ENCODE measurements at regions not wholly inside any gene's neighbourhood (a gene's known extent, or its start where the extent isn't known, plus 50 kb on each side); places are given as distances from the start of the nearest gene placed in this dataset.

DNA sequence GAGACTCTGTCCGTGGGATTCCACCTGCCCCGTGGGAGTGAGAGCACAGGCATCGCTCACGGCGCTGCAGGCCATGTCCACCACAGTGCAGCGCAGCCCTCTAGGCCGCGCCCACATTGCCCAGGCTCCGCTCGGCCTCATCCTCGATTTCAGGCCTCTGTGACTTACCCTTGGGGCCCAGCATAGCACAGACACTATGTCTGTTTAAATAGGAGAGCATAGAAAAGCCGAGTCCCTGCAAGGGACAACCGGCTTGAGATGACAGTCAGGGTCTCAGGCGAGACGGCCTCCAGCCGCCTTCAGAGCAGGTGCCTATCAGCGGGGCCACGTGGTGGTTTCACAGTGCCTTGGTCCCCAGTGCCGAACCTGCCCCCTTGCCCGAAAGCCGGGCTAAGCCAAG, 56.9 kb upstream of the POFUT2 start:
- DNase-seq (ENCODE audit: low read depth) = no peak
- H3K4me3 ChIP-seq (ENCODE audit: low read length) = no peak overlapping the region
- TF ChIP-seq, protein P1, sequence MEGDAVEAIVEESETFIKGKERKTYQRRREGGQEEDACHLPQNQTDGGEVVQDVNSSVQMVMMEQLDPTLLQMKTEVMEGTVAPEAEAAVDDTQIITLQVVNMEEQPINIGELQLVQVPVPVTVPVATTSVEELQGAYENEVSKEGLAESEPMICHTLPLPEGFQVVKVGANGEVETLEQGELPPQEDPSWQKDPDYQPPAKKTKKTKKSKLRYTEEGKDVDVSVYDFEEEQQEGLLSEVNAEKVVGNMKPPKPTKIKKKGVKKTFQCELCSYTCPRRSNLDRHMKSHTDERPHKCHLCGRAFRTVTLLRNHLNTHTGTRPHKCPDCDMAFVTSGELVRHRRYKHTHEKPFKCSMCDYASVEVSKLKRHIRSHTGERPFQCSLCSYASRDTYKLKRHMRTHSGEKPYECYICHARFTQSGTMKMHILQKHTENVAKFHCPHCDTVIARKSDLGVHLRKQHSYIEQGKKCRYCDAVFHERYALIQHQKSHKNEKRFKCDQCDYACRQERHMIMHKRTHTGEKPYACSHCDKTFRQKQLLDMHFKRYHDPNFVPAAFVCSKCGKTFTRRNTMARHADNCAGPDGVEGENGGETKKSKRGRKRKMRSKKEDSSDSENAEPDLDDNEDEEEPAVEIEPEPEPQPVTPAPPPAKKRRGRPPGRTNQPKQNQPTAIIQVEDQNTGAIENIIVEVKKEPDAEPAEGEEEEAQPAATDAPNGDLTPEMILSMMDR (conservative IDR thresholded peaks at IDR 0.05; ENCODE audit: low read length) = no peak

DNA sequence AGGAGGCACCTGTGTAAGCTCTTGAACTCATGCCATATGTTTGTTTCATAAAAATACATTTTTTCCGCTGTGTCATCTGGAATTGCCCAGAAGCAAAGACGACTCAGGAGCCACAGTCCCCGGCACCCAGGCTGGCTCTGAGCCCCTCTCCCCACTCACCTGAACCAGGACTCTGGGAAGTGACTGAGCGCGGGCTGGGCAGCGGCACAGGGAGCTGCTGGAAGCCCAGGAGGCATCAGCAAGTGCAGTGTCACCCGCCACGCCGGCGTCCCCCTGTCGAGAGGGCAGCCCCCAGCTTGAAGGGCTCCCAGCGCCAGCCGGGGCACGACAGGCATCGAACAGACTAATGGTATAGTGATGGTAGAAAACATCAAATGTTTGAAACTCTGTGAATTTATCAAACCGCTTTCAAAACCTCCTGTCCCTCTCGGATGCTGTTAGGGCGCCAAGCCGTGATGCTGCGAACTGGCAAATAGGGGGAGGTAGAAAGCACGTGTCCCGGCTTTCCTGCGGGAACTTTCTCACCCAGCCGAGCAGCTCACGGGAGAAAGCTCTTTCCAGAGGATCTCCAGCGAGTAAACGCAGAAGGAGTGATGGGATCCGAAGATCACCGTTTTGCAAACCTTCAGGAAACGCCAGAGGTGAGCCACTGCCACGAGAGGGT, 57.8 kb upstream of the COL18A1 start:
- DNase-seq (ENCODE audit: low read depth) = no peak
- TF ChIP-seq, protein P1 (conservative IDR thresholded peaks at IDR 0.05; ENCODE audit: low read length) = no peak
- no peak overlapping the region for H3K4me3 ChIP-seq (ENCODE audit: low read length)

DNA sequence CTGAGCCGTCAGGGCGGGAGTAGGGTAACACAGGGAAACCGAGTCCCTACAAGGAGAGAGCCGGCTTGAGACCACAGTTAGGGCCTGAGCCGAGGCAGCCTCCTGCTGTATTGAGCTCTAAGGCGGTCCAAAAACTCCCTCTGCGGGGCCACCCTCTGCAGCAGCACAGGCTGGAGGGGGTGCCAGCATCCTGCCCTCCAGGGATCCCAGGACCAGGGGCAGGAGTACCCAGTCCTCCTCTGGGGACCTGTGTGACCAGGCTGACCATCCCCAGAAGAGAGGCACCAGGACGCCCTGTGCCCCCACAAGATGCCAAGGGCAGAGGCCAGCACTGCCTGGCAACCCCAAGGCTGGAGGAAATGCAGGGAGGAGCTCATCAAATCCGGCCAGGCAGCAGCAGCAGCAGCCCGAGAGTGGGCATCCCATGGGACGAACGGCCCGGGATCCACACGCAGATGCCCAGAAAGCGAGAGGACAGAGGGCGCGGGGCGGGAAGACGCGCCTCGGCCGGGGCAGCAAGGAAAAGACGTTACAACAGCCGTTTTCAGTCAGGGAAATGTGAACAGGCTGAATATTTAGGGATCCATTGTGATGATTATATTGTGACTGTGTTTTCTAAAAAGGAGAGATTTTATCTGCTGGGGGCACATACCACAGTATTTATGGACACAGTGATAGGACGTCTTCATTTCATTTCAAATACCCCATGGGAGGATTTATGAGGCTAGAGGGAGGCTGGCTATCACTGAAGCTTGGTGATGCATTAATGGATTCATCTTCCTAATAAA, 57.1 kb upstream of the COL18A1 start:
- no peak overlapping the region for H3K4me3 ChIP-seq (ENCODE audit: low read length)
- no peak for DNase-seq (ENCODE audit: low read depth)
- TF ChIP-seq, protein P1 (conservative IDR thresholded peaks at IDR 0.05; ENCODE audit: low read length) = no peak

DNA sequence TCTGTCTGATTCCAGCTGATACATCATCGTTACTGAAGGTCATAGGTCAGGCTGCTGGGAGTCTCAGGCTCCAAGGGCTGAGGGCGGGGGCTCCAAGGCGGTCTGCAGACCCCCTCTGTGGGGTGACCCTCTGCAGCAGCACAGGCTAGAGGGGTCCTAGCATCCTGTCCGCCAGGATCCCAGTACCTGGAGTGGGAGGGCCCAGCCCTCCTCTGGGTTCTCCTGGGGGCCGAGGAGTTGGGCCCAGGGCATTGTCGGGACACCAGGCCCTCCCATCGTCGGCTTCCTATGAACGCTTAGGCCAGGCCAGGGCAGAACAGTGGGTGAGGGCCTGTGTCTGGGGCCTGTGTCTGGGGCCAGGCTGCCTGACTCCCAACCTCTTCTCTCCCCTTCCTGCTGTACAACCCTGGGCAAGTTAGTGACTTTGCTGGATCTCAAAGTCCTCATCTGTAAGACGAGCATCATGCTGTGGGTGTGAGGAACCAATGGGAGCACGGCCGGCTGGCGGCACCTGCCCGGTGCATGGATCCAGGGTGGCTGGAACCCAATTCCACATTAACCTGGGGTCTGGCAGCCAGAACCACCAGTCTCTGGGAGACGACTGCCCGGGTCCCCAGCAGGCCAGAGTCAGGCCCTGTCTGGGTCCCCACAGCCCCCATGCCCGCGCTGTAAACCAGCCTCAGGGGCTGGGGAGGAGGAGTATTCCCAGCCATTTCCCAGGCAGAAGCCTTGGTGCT, 56.2 kb upstream of the COL18A1 start:
- no peak overlapping the region for H3K4me3 ChIP-seq (ENCODE audit: low read length)
- TF ChIP-seq, protein P1 (conservative IDR thresholded peaks at IDR 0.05; ENCODE audit: low read length) = no peak
- DNase-seq (ENCODE audit: low read depth) = no peak

DNA sequence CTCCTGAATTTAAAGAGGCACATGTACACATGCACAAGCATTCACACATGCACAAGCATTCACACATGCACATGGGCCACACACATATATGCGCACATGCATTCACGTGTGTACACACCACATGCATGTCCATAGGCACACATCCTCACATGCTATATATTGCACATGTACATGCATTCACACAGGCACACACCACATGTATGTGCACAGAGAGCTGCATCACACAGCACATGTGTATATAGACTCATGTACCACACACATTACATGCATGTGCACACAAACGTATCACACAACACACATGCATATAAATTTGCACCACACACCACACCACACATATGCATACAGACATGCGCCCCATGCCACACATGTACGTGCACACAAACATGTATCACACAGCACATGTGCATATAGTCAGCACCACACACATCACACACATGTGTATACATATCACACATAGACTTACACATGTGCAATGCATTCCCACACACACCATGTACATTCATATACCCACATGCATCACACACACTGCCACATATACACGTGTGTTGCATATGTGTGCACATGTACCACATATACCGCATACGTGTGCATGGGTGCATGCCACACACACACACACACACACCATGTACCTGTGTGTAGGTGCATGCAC, 54.6 kb upstream of the COL18A1 start:
- no peak overlapping the region for H3K4me3 ChIP-seq (ENCODE audit: low read length)
- DNase-seq (ENCODE audit: low read depth) = no peak
- TF ChIP-seq, protein P1 (conservative IDR thresholded peaks at IDR 0.05; ENCODE audit: low read length) = no peak

DNA sequence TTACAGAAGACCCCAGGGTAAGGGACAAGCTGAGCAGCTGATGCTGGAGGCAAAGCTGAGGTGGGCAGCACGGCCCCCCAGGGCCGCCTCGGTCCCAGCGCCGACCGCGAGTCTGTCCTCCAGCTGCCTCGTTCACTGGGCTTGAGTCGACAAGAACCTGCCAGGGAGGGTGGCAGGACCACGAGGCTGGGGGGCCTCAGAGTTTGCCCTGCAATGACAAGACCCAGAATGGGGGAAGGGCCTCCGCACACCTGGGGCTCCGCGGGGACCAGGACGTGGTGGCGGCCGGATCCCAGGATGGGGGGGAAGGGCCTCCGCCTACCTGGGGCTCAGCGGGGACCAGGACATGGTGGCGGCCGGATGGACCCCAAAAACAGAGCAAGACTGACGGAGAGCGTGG, 53.9 kb upstream of the COL18A1 start:
- no peak for DNase-seq (ENCODE audit: low read depth)
- TF ChIP-seq, protein P1 (conservative IDR thresholded peaks at IDR 0.05; ENCODE audit: low read length) = no peak
- H3K4me3 ChIP-seq (ENCODE audit: low read length) = no peak overlapping the region

Measured in AG10803 (cell line).